Activated CD8-positive, alpha-beta T cell treated with anti-CD3 and anti-CD28 coated beads for 36 hours (primary cell): ENCODE measurements at regions not wholly inside any gene's neighbourhood (a gene's known extent, or its start where the extent isn't known, plus 50 kb on each side); places are given as distances from the start of the nearest gene placed in this dataset.

Experiments used
- ATAC-seq: fragments of 200-7000 bp; cut with Tn5 transposase; one replicate; pipeline ENCODE4 v1.10.0; 2021; ENCODE audit warnings: mild to moderate bottlenecking, moderate library complexity
- CTCF ChIA-PET: fragments of 350-600 bp; sonication (Branson Sonifier 250); formaldehyde crosslinking; loops from one replicate; lab custom pipeline; 2021; ENCODE audit warnings: antibody characterized with exemption; lab: Charles Lee
- POLR2A ChIA-PET: fragments of 350-600 bp; sonication (Branson Sonifier 250); formaldehyde crosslinking; loops from one replicate; lab custom pipeline; 2021; ENCODE audit warnings: antibody characterized with exemption; lab: Charles Lee
- DNase-seq: peaks from one replicate; pipeline ENCODE4 v3.0.0-alpha.2; 2020
- H3K27ac Mint-ChIP-seq: one replicate; pipeline ENCODE4 v1.8.0; 2021; ENCODE audit warnings: mild to moderate bottlenecking, mixed read lengths
- H3K27me3 Mint-ChIP-seq: one replicate; pipeline ENCODE4 v1.8.0; 2021; ENCODE audit warnings: mixed read lengths
- H3K36me3 Mint-ChIP-seq: one replicate; pipeline ENCODE4 v1.8.0; 2021; ENCODE audit warnings: low read depth, mixed read lengths
- H3K4me1 Mint-ChIP-seq: one replicate; pipeline ENCODE4 v1.8.0; 2021; ENCODE audit warnings: low read depth, mixed read lengths
- H3K4me3 Mint-ChIP-seq: one replicate; pipeline ENCODE4 v1.8.0; 2021; ENCODE audit warnings: mild to moderate bottlenecking, moderate library complexity, mixed read lengths
- H3K9me3 Mint-ChIP-seq: one replicate; pipeline ENCODE4 v1.8.0; 2021; ENCODE audit warnings: mixed read lengths
- intact Hi-C: fragments of 100-400 bp; cut with micrococcal nuclease; formaldehyde crosslinking; loops from one replicate; pipeline ENCODE4 v1.10.0; 2022
- TF ChIP-seq, protein P1 (sequence below): fragments of 200-600 bp; IDR thresholded peaks from one replicate; pipeline ENCODE4 v1.8.0; 2022; ENCODE audit warnings: antibody characterized with exemption, mild to moderate bottlenecking

DNA sequence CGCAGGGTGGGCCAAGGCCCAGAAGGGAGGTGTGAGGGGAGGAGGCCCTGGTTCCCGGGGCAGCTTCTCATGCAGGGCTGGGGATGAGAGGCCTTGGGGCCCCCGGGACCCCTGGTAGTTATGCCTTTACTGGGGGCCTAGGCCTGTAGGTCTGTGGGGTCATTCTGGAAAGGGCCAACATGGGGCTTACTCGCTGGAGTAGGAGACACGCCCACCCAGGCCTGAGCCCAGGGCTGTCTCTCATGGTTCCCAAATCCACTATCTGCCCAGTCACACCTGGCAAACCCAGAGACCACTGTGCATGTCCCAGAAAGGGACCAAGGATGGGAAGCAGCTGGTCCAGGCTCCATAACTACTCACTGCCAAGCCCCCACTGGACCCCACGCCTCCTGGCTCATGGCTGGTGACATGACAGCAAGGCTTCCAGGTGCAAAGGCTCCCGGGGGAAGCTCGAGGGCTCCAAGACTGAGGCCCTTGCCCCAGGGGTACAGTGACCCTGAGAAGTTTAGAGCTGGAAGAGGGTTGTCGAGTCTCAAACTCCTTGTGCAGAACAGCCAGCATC lies 64.2 kb upstream of the ATP12A start:
- no peaks in the 10 kb centered on the region for H3K27me3 Mint-ChIP-seq
- peaks cover 3% of the 10 kb centered on the region for H3K9me3 Mint-ChIP-seq
- POLR2A ChIA-PET = interaction anchor here (1.0 to 2.2 kb wide), 2 partner anchors 10 to 14 kb away, joined by 4 to 8 read pairs; no protein-coding TSS in a partner anchor
- peaks cover 5% of the 10 kb centered on the region for H3K36me3 Mint-ChIP-seq
- CTCF ChIA-PET = interaction anchor here (1.1 kb wide), 1 partner anchor 26 kb away, joined by 4 read pairs; no protein-coding TSS in a partner anchor
- H3K4me3 Mint-ChIP-seq = no peak overlapping the region
- TF ChIP-seq, protein P1, sequence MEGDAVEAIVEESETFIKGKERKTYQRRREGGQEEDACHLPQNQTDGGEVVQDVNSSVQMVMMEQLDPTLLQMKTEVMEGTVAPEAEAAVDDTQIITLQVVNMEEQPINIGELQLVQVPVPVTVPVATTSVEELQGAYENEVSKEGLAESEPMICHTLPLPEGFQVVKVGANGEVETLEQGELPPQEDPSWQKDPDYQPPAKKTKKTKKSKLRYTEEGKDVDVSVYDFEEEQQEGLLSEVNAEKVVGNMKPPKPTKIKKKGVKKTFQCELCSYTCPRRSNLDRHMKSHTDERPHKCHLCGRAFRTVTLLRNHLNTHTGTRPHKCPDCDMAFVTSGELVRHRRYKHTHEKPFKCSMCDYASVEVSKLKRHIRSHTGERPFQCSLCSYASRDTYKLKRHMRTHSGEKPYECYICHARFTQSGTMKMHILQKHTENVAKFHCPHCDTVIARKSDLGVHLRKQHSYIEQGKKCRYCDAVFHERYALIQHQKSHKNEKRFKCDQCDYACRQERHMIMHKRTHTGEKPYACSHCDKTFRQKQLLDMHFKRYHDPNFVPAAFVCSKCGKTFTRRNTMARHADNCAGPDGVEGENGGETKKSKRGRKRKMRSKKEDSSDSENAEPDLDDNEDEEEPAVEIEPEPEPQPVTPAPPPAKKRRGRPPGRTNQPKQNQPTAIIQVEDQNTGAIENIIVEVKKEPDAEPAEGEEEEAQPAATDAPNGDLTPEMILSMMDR = no peak
- DNase-seq (no peak), ATAC-seq (no peak)
- no peak overlapping the region for H3K27ac Mint-ChIP-seq
- intact Hi-C loops = no loop called here
- peaks cover 56% of the 10 kb centered on the region for H3K4me1 Mint-ChIP-seq

DNA sequence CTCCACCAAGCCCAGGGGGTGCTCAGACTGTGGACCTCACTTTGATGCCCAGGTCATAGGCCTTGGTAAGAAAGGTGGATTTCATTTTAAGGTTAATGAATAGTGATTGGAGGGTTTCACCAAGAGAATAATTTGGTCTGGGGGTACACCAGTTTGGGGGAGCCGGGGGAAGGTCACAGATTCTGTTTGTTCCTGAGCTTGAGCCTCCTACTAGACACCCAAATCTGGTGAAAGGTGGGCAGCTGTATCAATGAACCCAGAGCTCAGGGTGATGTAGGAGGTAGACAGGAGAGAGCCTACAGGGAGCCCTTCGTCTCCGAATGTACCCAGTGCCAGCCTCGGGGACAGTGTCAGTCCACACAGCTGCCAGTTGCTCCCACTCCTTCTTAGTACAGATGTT lies 63.7 kb upstream of the ATP12A start:
- H3K36me3 Mint-ChIP-seq = peaks cover 5% of the 10 kb centered on the region
- DNase-seq = no peak
- no peak for ATAC-seq
- H3K4me1 Mint-ChIP-seq = peaks cover 51% of the 10 kb centered on the region
- ChIA-PET POLR2A (interaction anchor here (1.0 to 2.2 kb wide), 2 partner anchors 10 to 13 kb away, joined by 4 to 8 read pairs; no protein-coding TSS in a partner anchor), CTCF (interaction anchor here (1.1 kb wide), 1 partner anchor 25 kb away, joined by 4 read pairs; no protein-coding TSS in a partner anchor)
- no peak overlapping the region for H3K4me3 Mint-ChIP-seq
- intact Hi-C loops = no loop called here
- TF ChIP-seq, protein P1 = no peak
- H3K27me3 Mint-ChIP-seq = no peaks in the 10 kb centered on the region
- peaks cover 3% of the 10 kb centered on the region for H3K9me3 Mint-ChIP-seq
- H3K27ac Mint-ChIP-seq = no peak overlapping the region

DNA sequence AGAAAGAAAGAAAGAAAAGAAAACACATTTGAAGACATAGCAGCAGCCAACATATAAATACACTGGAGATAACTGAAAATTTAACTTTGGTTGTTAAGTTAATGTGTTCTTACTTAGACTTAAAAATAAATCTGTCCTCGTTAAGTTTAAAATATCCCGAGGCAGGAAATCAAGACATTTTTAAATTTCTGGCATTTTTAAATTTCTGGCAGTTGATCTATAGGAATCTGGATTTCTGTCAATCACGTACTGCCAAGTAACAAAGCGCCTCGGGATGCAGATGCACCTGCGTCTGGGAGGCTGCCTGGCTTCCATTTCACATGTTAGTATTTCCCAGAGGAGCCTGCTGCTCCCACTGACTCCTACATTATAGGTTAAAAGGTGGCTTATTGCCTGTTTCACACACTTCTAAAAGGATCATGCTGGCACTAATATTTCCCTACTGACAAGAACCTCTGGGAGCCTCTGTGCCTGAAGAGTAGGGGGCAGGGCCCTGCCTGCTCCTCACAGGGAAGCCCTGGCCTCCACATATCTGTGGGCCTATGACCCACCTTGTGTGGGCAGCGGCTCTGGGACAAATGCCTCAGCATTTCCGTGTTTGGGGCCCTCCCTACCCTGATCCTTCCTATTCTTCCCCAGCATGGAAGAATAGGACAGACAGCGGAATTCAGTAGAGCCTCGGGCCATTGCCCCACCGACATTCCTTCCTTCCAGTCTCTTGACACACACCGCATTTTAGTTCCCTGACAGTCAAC lies 62.8 kb upstream of the ATP12A start:
- TF ChIP-seq, protein P1 = no peak
- ChIA-PET POLR2A (interaction anchor here (1.0 to 1.9 kb wide), 2 partner anchors 10 to 16 kb away, joined by 3 to 5 read pairs; no protein-coding TSS in a partner anchor), CTCF (interaction anchor here (1.6 kb wide), 1 partner anchor 11 kb away, joined by 5 read pairs; no protein-coding TSS in a partner anchor)
- H3K4me3 Mint-ChIP-seq = no peak overlapping the region
- no peak for ATAC-seq
- intact Hi-C loops = no loop called here
- H3K9me3 Mint-ChIP-seq = peaks cover 3% of the 10 kb centered on the region
- H3K36me3 Mint-ChIP-seq = peaks cover 5% of the 10 kb centered on the region
- peaks cover 49% of the 10 kb centered on the region for H3K4me1 Mint-ChIP-seq
- no peak for DNase-seq
- peak overlapping the region; percentile 97 for H3K27ac Mint-ChIP-seq
- no peaks in the 10 kb centered on the region for H3K27me3 Mint-ChIP-seq

DNA sequence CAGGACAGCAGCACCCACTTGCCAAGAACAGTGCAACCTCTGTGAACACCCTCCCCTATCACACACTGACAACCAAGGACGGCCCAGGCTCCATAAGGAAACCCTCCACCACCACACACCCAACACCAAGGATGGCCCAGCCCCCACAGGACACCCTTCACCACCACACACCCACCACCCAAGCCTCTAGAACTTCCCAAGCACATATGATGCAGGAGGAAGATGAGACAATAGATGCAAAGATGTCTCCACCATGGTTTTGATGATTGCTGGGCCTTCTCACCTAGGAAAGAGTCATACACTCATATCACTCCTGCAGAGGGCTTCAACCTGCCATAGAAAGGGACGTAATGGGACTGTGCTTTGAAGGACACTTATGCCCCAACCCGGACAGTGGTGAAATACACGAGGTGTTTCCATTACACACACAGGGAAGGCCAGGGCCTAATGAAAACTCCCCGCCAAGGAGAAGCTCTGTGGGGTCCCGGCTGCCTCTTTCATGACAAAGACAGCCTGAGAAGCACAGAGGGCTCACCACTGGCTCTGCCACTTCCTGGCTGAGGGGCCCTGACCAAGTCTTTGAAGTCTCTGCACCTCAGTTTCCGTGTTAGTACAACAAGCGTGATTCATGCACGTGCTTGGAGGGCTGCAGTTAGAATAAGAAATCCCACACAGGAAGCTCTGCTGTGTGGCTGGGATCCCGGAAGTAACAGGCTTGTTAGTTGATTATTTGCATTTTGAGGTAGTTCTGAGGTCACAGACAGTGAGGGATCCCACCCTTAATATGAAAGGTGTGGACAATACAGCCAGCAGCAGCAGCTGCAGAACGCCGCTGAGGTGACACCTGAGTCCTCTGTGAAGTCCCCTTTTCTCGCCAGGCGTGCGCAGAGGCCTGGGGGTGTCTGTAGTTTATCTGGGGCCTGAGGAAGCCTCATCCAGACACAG lies 61.9 kb upstream of the ATP12A start:
- peaks cover 5% of the 10 kb centered on the region for H3K36me3 Mint-ChIP-seq
- DNase-seq (peak; percentile 96), ATAC-seq (peak; percentile 85)
- CTCF ChIA-PET = interaction anchor here (0.9 to 1.6 kb wide), 4 partner anchors 12 to 54 kb away, joined by 3 to 5 read pairs (median 4); no protein-coding TSS in a partner anchor
- intact Hi-C loops = no loop called here
- no peaks in the 10 kb centered on the region for H3K27me3 Mint-ChIP-seq
- peaks cover 3% of the 10 kb centered on the region for H3K9me3 Mint-ChIP-seq
- H3K27ac Mint-ChIP-seq = peak overlapping the region; percentile 97
- peak overlapping the region; percentile 35 for H3K4me3 Mint-ChIP-seq
- TF ChIP-seq, protein P1 = no peak
- H3K4me1 Mint-ChIP-seq = peaks cover 51% of the 10 kb centered on the region
- POLR2A ChIA-PET = interaction anchor here (1.0 to 1.9 kb wide), 3 partner anchors 10 to 15 kb away, joined by 3 to 5 read pairs (median 5); no protein-coding TSS in a partner anchor
